HEK293 (cell line): ENCODE measurements at regions not wholly inside any gene's neighbourhood (a gene's known extent, or its start where the extent isn't known, plus 50 kb on each side); places are given as distances from the start of the nearest gene placed in this dataset.

Source experiments
- CTCF ChIA-PET: fragments of 350-600 bp; formaldehyde crosslinking; extraction: SDS; loops from one replicate; lab custom pipeline; 2021; ENCODE audit warnings: antibody characterized with exemption; lab: Yijun Ruan, JAX
- POLR2A ChIA-PET: fragments of 300-600 bp; formaldehyde crosslinking; extraction: SDS; loops from one replicate; lab custom pipeline; 2020; ENCODE audit warnings: antibody characterized with exemption, inconsistent platforms; lab: Yijun Ruan, JAX
- H3K27ac ChIP-seq: fragments of 200-500 bp; sonication (Bioruptor generic); 2 replicates; pipeline ENCODE4 v1.5.1; 2014; ENCODE audit warnings: low read depth, low read length, control low read depth, inconsistent platforms; ENCODE audit errors: extremely low read depth
- H3K36me3 ChIP-seq, 2 experiments: fragments of 200-500 bp in 1 of 2; sonication (Bioruptor generic) in 1 of 2; 1 replicate in 1 of 2; 2 replicates in 1 of 2; pipeline ENCODE4 v1.5.1; 2014 to 2017; ENCODE audit warnings: inconsistent platforms in 2 of 2, low read length in 2 of 2; ENCODE audit not compliant: control insufficient read depth in 2 of 2, insufficient read depth in 1 of 2
- H3K4me1 ChIP-seq: fragments of 200-500 bp; sonication (Bioruptor generic); 2 replicates; pipeline ENCODE4 v1.5.1; 2014; ENCODE audit warnings: mild to moderate bottlenecking, low read length, inconsistent platforms; ENCODE audit not compliant: control insufficient read depth, insufficient read depth
- H3K4me3 ChIP-seq: 2 replicates; pipeline ENCODE4 v1.5.1; 2011; ENCODE audit warnings: low read depth, mild to moderate bottlenecking, control low read depth, low read length, moderate library complexity
- H3K9me3 ChIP-seq: fragments of 200-500 bp; sonication (Bioruptor generic); 2 replicates; pipeline ENCODE4 v1.5.1; 2014; ENCODE audit warnings: low read depth, low read length, inconsistent platforms; ENCODE audit not compliant: control insufficient read depth, insufficient read depth
- ATF2 ChIP-seq: fragments of 450-650 bp; formaldehyde crosslinking; IDR thresholded peaks from 2 replicates; pipeline ENCODE4 v1.5.1; 2016; ENCODE audit warnings: missing biosample characterization, missing genetic modification characterization, low read depth
- BCL11B ChIP-seq: fragments of 450-650 bp; formaldehyde crosslinking; IDR thresholded peaks from 2 replicates; pipeline ENCODE4 v1.5.1; 2016; ENCODE audit warnings: low read depth, missing biosample characterization, missing genetic modification characterization
- HIC1 ChIP-seq: fragments of 450-650 bp; formaldehyde crosslinking; IDR thresholded peaks from 2 replicates; pipeline ENCODE4 v1.5.1; 2016; ENCODE audit warnings: missing biosample characterization, missing genetic modification characterization
- IKZF3 ChIP-seq: fragments of 450-650 bp; IDR thresholded peaks from 2 replicates; pipeline ENCODE4 v1.5.0; 2018; ENCODE audit warnings: missing biosample characterization, mild to moderate bottlenecking, missing genetic modification characterization, moderate library complexity
- MEIS1 ChIP-seq: sonication (generic); formaldehyde crosslinking; IDR thresholded peaks from 2 replicates; pipeline ENCODE4 v1.8.1; 2022; ENCODE audit warnings: missing genetic modification reagents, mild to moderate bottlenecking, borderline replicate concordance
- PRDM2 ChIP-seq: fragments of 450-650 bp; formaldehyde crosslinking; IDR thresholded peaks from 2 replicates; pipeline ENCODE4 v1.5.1; 2016; ENCODE audit warnings: missing biosample characterization, missing genetic modification characterization, borderline replicate concordance
- REST ChIP-seq: fragments of 450-650 bp; formaldehyde crosslinking; IDR thresholded peaks from 2 replicates; pipeline ENCODE4 v1.5.1; 2016; ENCODE audit warnings: missing biosample characterization, missing genetic modification characterization
- SETDB1 ChIP-seq: IDR thresholded peaks from one replicate; pipeline ENCODE4 v1.6.1; 2017; ENCODE audit warnings: mild to moderate bottlenecking, low read length, moderate library complexity, mixed read lengths; ENCODE audit not compliant: insufficient read length
- ZBTB1 ChIP-seq: fragments of 450-650 bp; formaldehyde crosslinking; IDR thresholded peaks from 2 replicates; pipeline ENCODE4 v1.5.1; 2016; ENCODE audit warnings: missing biosample characterization, missing genetic modification characterization
- ZBTB21 ChIP-seq: fragments of 450-650 bp; formaldehyde crosslinking; IDR thresholded peaks from 2 replicates; pipeline ENCODE4 v1.5.1; 2017; ENCODE audit warnings: missing biosample characterization, missing genetic modification characterization
- ZNF112 ChIP-seq: fragments of 450-650 bp; formaldehyde crosslinking; IDR thresholded peaks from 2 replicates; pipeline ENCODE4 v1.5.0; 2017; ENCODE audit warnings: missing biosample characterization, missing genetic modification characterization
- ZNF16 ChIP-seq: fragments of 450-650 bp; formaldehyde crosslinking; IDR thresholded peaks from 2 replicates; pipeline ENCODE4 v1.5.1; 2016; ENCODE audit warnings: low read depth, missing biosample characterization, missing genetic modification characterization
- ZNF280C ChIP-seq: fragments of 450-650 bp; formaldehyde crosslinking; IDR thresholded peaks from 2 replicates; pipeline ENCODE4 v1.5.1; 2016; ENCODE audit warnings: missing biosample characterization, missing genetic modification characterization
- ZNF510 ChIP-seq: fragments of 450-650 bp; formaldehyde crosslinking; IDR thresholded peaks from 2 replicates; pipeline ENCODE4 v1.5.1; 2018; ENCODE audit warnings: mild to moderate bottlenecking, missing genetic modification characterization, missing biosample characterization; ENCODE audit not compliant: insufficient replicate concordance
- ZNF544 ChIP-seq: fragments of 450-650 bp; formaldehyde crosslinking; IDR thresholded peaks from 2 replicates; pipeline ENCODE4 v1.5.0; 2017; ENCODE audit warnings: missing biosample characterization, missing genetic modification characterization
- ZNF571 ChIP-seq: fragments of 450-650 bp; formaldehyde crosslinking; IDR thresholded peaks from 2 replicates; pipeline ENCODE4 v1.5.0; 2017; ENCODE audit warnings: missing biosample characterization, missing genetic modification characterization
- ZNF664 ChIP-seq: fragments of 450-650 bp; formaldehyde crosslinking; IDR thresholded peaks from 2 replicates; pipeline ENCODE4 v1.5.1; 2016; ENCODE audit warnings: missing biosample characterization, missing genetic modification characterization
- ZNF843 ChIP-seq: fragments of 450-650 bp; formaldehyde crosslinking; IDR thresholded peaks from 2 replicates; pipeline ENCODE4 v1.5.1; 2016; ENCODE audit warnings: missing biosample characterization, missing genetic modification characterization

- TF ChIP-seq ATF2 (no peak), ZNF510 (tag by site-specific recombination) (no peak), IKZF3 (no peak), REST (tag by site-specific recombination) (no peak), ZNF112 (tag by site-specific recombination) (no peak), SETDB1 (no peak), HIC1 (tag by site-specific recombination) (no peak), ZNF843 (tag by site-specific recombination) (no peak), ZNF544 (tag by site-specific recombination) (no peak), PRDM2 (tag by site-specific recombination) (no peak), ZNF664 (no peak), ZNF571 (tag by site-specific recombination) (no peak), ZNF16 (tag by site-specific recombination) (no peak), ZBTB21 (no peak), ZNF280C (tag by site-specific recombination) (no peak), ZBTB1 (tag by site-specific recombination) (no peak), MEIS1 (CRISPR knock-in tag) (no peak), BCL11B (no peak)
- H3K4me3 ChIP-seq, result no peak overlapping the region
- H3K36me3 ChIP-seq, result no peaks in the 10 kb centered on the region
- H3K9me3 ChIP-seq, result no peaks in the 10 kb centered on the region
- H3K27ac ChIP-seq, result no peak overlapping the region
- POLR2A ChIA-PET, result no interaction called here
- no peaks in the 10 kb centered on the region for H3K4me1 ChIP-seq
- CTCF ChIA-PET, result interaction anchor here (0.7 kb wide), 1 partner anchor 223 kb away, joined by 3 read pairs; no protein-coding TSS in a partner anchor
These were observed 186.2 kb downstream of the ACER2 start for GRCh38 chr9:19595003-19595402.
